Caco-2 (cell line): ENCODE measurements at regions not wholly inside any gene's neighbourhood (a gene's known extent, or its start where the extent isn't known, plus 50 kb on each side); places are given as distances from the start of the nearest gene placed in this dataset.

Experiments
- BruUV-seq: library from RNA; stranded (reverse); fragments of 400-500 nt; replicated peaks from 2 replicates; lab custom pipeline; 2021; lab: Mats Ljungman, UMichigan
- CTCF ChIA-PET: fragments of 300-600 bp; sonication (Branson Sonifier 250); formaldehyde crosslinking; loops from one replicate; lab custom pipeline; 2022; ENCODE audit warnings: antibody characterized with exemption; lab: Charles Lee
- POLR2A ChIA-PET: fragments of 300-600 bp; sonication (Branson Sonifier 250); formaldehyde crosslinking; loops from one replicate; lab custom pipeline; 2022; ENCODE audit warnings: antibody characterized with exemption; lab: Charles Lee
- DNase-seq, 2 experiments: peaks; one replicate each; pipeline versions ENCODE4 v3.0.0 to v3.0.0-alpha.2; 2020 to 2022
- H3K27me3 ChIP-seq: replicated peaks from 2 replicates; pipeline ENCODE4 v1.6.0; 2011; ENCODE audit warnings: low read length; ENCODE audit not compliant: control insufficient read depth, insufficient read depth
- H3K36me3 ChIP-seq: 2 replicates; pipeline ENCODE4 v1.5.1; 2011; ENCODE audit warnings: low read length; ENCODE audit not compliant: control insufficient read depth, insufficient read depth
- H3K4me1 ChIP-seq: fragments of 250-450 bp; sonication (Bioruptor Pico); 2 replicates; pipeline ENCODE4 v1.5.1; 2020; ENCODE audit warnings: mild to moderate bottlenecking
- H3K4me3 ChIP-seq: 2 replicates; pipeline ENCODE4 v1.5.1; 2011; ENCODE audit warnings: low read depth, mild to moderate bottlenecking, control low read depth, low read length
- H3K9me3 ChIP-seq: fragments of 250-450 bp; sonication (Bioruptor Pico); 2 replicates; pipeline ENCODE4 v1.5.1; 2020; ENCODE audit warnings: mild to moderate bottlenecking, moderate library complexity
- H3K27ac Mint-ChIP-seq: one replicate; pipeline ENCODE4 v1.8.0; 2022; ENCODE audit warnings: mixed read lengths; ENCODE audit not compliant: unreplicated experiment
- H3K27me3 Mint-ChIP-seq: one replicate; pipeline ENCODE4 v1.8.0; 2022; ENCODE audit warnings: mixed read lengths; ENCODE audit not compliant: insufficient read depth, unreplicated experiment
- H3K36me3 Mint-ChIP-seq: one replicate; pipeline ENCODE4 v1.8.0; 2022; ENCODE audit warnings: mild to moderate bottlenecking, mixed read lengths; ENCODE audit not compliant: insufficient read depth, unreplicated experiment
- H3K4me1 Mint-ChIP-seq: one replicate; pipeline ENCODE4 v1.8.0; 2022; ENCODE audit warnings: low read depth, mixed read lengths; ENCODE audit not compliant: unreplicated experiment
- H3K4me3 Mint-ChIP-seq: one replicate; pipeline ENCODE4 v1.8.0; 2022; ENCODE audit warnings: mild to moderate bottlenecking, moderate library complexity, mixed read lengths; ENCODE audit not compliant: unreplicated experiment
- H3K9me3 Mint-ChIP-seq: one replicate; pipeline ENCODE4 v1.8.0; 2022; ENCODE audit warnings: mixed read lengths; ENCODE audit not compliant: unreplicated experiment
- CTCF ChIP-seq, 2 experiments: fragments of 200-600 bp in 1 of 2; IDR thresholded peaks; 1 replicate in 1 of 2; 2 replicates in 1 of 2; pipeline versions ENCODE4 v1.5.1 to v1.8.0; 2011 to 2022; ENCODE audit warnings: antibody characterized with exemption in 1 of 2, control low read depth in 1 of 2, inconsistent platforms in 1 of 2, low read depth in 1 of 2, low read length in 1 of 2, mild to moderate bottlenecking in 1 of 2, moderate library complexity in 1 of 2; ENCODE audit not compliant: insufficient read depth in 1 of 2, severe bottlenecking in 1 of 2, unreplicated experiment in 1 of 2
- intact Hi-C: fragments of 100-400 bp; cut with micrococcal nuclease; formaldehyde crosslinking; loops from one replicate; pipeline ENCODE4 v1.10.0; 2022; ENCODE audit not compliant: unreplicated experiment

- no peaks in the 10 kb centered on the region for H3K4me1 Mint-ChIP-seq
- no peak for TF ChIP-seq CTCF (IDR thresholded peaks at IDR 0.05; ENCODE audit: insufficient read depth in 1 of 2, low read depth in 1 of 2, low read length in 1 of 2, severe bottlenecking in 1 of 2, unreplicated experiment in 1 of 2)
- no peak overlapping the region for H3K4me3 Mint-ChIP-seq
- H3K27me3 Mint-ChIP-seq, result peaks cover 4% of the 10 kb centered on the region
- H3K9me3 Mint-ChIP-seq, result no peaks in the 10 kb centered on the region
- no peak overlapping the region for H3K27ac Mint-ChIP-seq
- no TSS peak for BruUV-seq
- H3K4me1 ChIP-seq, result no peaks in the 10 kb centered on the region
- intact Hi-C loops, result no loop called here
- ChIA-PET POLR2A (no interaction called here), CTCF (no interaction called here)
- peaks cover 4% of the 10 kb centered on the region for H3K36me3 Mint-ChIP-seq
- no peak overlapping the region for H3K4me3 ChIP-seq
- no peaks in the 10 kb centered on the region for H3K36me3 ChIP-seq
- no peaks in the 10 kb centered on the region for H3K27me3 ChIP-seq
- H3K9me3 ChIP-seq, result no peaks in the 10 kb centered on the region
- DNase-seq, result no peak
Measured at GRCh38 chr10:83988435-83988834, 150.9 kb upstream of the GHITM start.

GRCh38 chr10:83990126-83990525, 149.2 kb upstream of the GHITM start:
- H3K36me3 Mint-ChIP-seq, result peaks cover 4% of the 10 kb centered on the region
- DNase-seq, result no peak
- no peaks in the 10 kb centered on the region for H3K4me1 Mint-ChIP-seq
- ChIA-PET POLR2A (no interaction called here), CTCF (no interaction called here)
- no TSS peak for BruUV-seq
- H3K9me3 Mint-ChIP-seq, result no peaks in the 10 kb centered on the region
- intact Hi-C loops, result no loop called here
- Histone ChIP-seq H3K27me3 (no peaks in the 10 kb centered on the region), H3K4me1 (no peaks in the 10 kb centered on the region), H3K4me3 (no peak overlapping the region), H3K9me3 (no peaks in the 10 kb centered on the region), H3K36me3 (no peaks in the 10 kb centered on the region)
- no peak overlapping the region for H3K27ac Mint-ChIP-seq
- no peak for TF ChIP-seq CTCF (IDR thresholded peaks at IDR 0.05; ENCODE audit: insufficient read depth in 1 of 2, low read depth in 1 of 2, low read length in 1 of 2, severe bottlenecking in 1 of 2, unreplicated experiment in 1 of 2)
- no peak overlapping the region for H3K4me3 Mint-ChIP-seq
- peaks cover 4% of the 10 kb centered on the region for H3K27me3 Mint-ChIP-seq

GRCh38 chr10:83991986-83992753, 147.1 kb upstream of the GHITM start:
- no peaks in the 10 kb centered on the region for H3K27me3 ChIP-seq
- H3K27me3 Mint-ChIP-seq, result peaks cover 8% of the 10 kb centered on the region
- no peaks in the 10 kb centered on the region for H3K4me1 Mint-ChIP-seq
- intact Hi-C loops, result no loop called here
- no peak overlapping the region for H3K4me3 Mint-ChIP-seq
- ChIA-PET POLR2A (no interaction called here), CTCF (no interaction called here)
- no peaks in the 10 kb centered on the region for H3K36me3 ChIP-seq
- H3K9me3 Mint-ChIP-seq, result no peaks in the 10 kb centered on the region
- DNase-seq, result peak; percentile 36 to 45
- peak in 1 of 2 experiments; percentile 46 for TF ChIP-seq CTCF (IDR thresholded peaks at IDR 0.05; ENCODE audit: insufficient read depth in 1 of 2, low read depth in 1 of 2, low read length in 1 of 2, severe bottlenecking in 1 of 2, unreplicated experiment in 1 of 2)
- H3K27ac Mint-ChIP-seq, result no peak overlapping the region
- no peaks in the 10 kb centered on the region for H3K9me3 ChIP-seq
- no TSS peak for BruUV-seq
- no peak overlapping the region for H3K4me3 ChIP-seq
- H3K4me1 ChIP-seq, result no peaks in the 10 kb centered on the region
- peaks cover 4% of the 10 kb centered on the region for H3K36me3 Mint-ChIP-seq
